Tibial nerve (tissue), 3 donors: ENCODE measurements at regions not wholly inside any gene's neighbourhood (a gene's known extent, or its start where the extent isn't known, plus 50 kb on each side); places are given as distances from the start of the nearest gene placed in this dataset.

Experiments used
- POLR2A ChIP-seq, 2 donors: fragments of 450-650 bp; IDR thresholded peaks; one replicate each; pipeline ENCODE4 v1.6.1; 2017; ENCODE audit warnings: antibody characterized with exemption in 2 of 2, mild to moderate bottlenecking in 2 of 2, moderate library complexity in 2 of 2
- TF ChIP-seq, protein P1 (sequence below), 5 experiments: fragments of 200-600 bp in 3 of 5; fragments of 450-650 bp in 2 of 5; sonication (generic) in 3 of 5; IDR thresholded peaks; one replicate each; pipeline ENCODE4 v1.5.1; 2016 to 2019; ENCODE audit warnings: antibody characterized with exemption in 5 of 5, mild to moderate bottlenecking in 3 of 5, moderate library complexity in 2 of 5

GRCh38 chr11:8329847-8330361 lies 66.2 kb upstream of the LMO1 start:
- TF ChIP-seq, protein P1, sequence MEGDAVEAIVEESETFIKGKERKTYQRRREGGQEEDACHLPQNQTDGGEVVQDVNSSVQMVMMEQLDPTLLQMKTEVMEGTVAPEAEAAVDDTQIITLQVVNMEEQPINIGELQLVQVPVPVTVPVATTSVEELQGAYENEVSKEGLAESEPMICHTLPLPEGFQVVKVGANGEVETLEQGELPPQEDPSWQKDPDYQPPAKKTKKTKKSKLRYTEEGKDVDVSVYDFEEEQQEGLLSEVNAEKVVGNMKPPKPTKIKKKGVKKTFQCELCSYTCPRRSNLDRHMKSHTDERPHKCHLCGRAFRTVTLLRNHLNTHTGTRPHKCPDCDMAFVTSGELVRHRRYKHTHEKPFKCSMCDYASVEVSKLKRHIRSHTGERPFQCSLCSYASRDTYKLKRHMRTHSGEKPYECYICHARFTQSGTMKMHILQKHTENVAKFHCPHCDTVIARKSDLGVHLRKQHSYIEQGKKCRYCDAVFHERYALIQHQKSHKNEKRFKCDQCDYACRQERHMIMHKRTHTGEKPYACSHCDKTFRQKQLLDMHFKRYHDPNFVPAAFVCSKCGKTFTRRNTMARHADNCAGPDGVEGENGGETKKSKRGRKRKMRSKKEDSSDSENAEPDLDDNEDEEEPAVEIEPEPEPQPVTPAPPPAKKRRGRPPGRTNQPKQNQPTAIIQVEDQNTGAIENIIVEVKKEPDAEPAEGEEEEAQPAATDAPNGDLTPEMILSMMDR (IDR thresholded peaks at IDR 0.05): no peak
- no peak for TF ChIP-seq POLR2A (IDR thresholded peaks at IDR 0.05)
